ENCODE measurements at regions not wholly inside any gene's neighbourhood (a gene's known extent, or its start where the extent isn't known, plus 50 kb on each side); places are given as distances from the start of the nearest gene placed in this dataset.

DNA sequence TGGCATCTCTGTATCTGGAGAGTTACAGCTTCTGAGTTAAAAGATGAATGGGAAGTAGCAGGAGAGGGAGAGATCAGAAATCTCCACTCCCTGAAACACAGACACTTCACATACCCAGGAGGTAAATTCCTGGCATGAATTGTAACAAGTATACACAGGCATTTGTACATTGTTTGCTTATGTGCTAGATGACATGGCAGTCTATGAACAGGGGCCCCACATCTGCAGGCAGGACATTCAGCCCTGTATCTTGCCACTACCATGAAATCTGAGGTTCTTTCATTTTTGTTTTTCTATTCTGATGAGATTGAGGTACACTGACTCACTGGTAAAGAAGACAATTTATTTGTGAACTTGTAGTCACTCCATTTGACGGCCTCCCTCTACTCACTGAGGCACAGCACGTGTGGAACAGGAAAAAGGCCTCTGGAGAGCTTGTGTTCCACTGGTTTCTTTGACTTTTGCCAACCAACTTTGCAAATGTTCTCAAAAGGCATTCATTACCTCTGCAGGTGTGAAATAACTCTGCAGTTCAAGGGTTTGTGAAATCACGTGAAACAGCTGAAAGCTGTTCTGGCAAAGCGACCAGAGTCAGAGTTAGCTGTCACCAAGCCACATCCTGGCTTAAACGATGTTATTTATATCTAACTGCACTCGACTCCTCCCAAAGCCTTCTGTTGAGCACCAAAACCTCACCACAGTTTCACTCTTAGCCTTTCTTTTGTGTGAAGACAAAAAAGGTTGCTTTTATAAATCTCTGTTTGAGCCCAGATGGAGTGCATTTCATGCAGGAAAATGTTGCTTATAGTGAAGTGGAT, 401.3 kb upstream of the CFAP20DC start:
- Mint-ChIP-seq H3K27me3 (ENCODE audit: unreplicated experiment) (no peaks in the 10 kb centered on the region), H3K4me1 (ENCODE audit: unreplicated experiment) (peaks cover 19% of the 10 kb centered on the region), H3K4me3 (ENCODE audit: unreplicated experiment) (no peak overlapping the region), H3K36me3 (ENCODE audit: unreplicated experiment) (no peaks in the 10 kb centered on the region), H3K9me3 (ENCODE audit: unreplicated experiment) (no peaks in the 10 kb centered on the region), H3K27ac (ENCODE audit: unreplicated experiment) (no peak overlapping the region)
- TF ChIP-seq, protein P1, sequence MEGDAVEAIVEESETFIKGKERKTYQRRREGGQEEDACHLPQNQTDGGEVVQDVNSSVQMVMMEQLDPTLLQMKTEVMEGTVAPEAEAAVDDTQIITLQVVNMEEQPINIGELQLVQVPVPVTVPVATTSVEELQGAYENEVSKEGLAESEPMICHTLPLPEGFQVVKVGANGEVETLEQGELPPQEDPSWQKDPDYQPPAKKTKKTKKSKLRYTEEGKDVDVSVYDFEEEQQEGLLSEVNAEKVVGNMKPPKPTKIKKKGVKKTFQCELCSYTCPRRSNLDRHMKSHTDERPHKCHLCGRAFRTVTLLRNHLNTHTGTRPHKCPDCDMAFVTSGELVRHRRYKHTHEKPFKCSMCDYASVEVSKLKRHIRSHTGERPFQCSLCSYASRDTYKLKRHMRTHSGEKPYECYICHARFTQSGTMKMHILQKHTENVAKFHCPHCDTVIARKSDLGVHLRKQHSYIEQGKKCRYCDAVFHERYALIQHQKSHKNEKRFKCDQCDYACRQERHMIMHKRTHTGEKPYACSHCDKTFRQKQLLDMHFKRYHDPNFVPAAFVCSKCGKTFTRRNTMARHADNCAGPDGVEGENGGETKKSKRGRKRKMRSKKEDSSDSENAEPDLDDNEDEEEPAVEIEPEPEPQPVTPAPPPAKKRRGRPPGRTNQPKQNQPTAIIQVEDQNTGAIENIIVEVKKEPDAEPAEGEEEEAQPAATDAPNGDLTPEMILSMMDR (IDR thresholded peaks at IDR 0.05), result no peak
- DNase-seq (ENCODE audit: extremely low spot score, unreplicated experiment), result no peak

DNA sequence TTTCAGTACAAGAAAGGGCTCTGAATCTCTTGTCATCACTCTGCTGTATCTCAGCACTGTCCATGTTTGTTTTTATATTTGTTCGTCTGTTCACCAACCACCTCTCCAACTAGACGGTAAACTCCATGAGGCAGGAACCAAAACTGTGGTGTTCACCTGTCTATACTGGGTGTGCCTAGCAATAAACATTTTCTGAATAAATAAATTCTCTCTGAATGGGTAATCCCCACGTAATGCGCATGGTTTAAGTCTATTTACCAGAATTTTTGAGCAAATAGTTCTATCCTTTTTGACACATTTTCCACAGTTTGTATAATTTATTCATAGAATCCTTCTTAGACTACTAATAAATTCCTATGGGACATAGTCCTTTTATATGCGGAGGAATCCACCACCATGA, 400.6 kb upstream of the CFAP20DC start:
- Mint-ChIP-seq H3K27ac (ENCODE audit: unreplicated experiment) (no peak overlapping the region), H3K4me1 (ENCODE audit: unreplicated experiment) (peaks cover 23% of the 10 kb centered on the region), H3K36me3 (ENCODE audit: unreplicated experiment) (no peaks in the 10 kb centered on the region), H3K9me3 (ENCODE audit: unreplicated experiment) (no peaks in the 10 kb centered on the region), H3K4me3 (ENCODE audit: unreplicated experiment) (no peak overlapping the region), H3K27me3 (ENCODE audit: unreplicated experiment) (no peaks in the 10 kb centered on the region)
- TF ChIP-seq, protein P1 (IDR thresholded peaks at IDR 0.05), result no peak
- DNase-seq (ENCODE audit: extremely low spot score, unreplicated experiment), result no peak

- no peaks in the 10 kb centered on the region for H3K27me3 Mint-ChIP-seq (ENCODE audit: unreplicated experiment)
- H3K27ac Mint-ChIP-seq (ENCODE audit: unreplicated experiment), result peak overlapping the region; percentile 69
- H3K36me3 Mint-ChIP-seq (ENCODE audit: unreplicated experiment), result no peaks in the 10 kb centered on the region
- no peak for DNase-seq (ENCODE audit: extremely low spot score, unreplicated experiment)
- H3K4me1 Mint-ChIP-seq (ENCODE audit: unreplicated experiment), result peaks cover 23% of the 10 kb centered on the region
- H3K4me3 Mint-ChIP-seq (ENCODE audit: unreplicated experiment), result no peak overlapping the region
- H3K9me3 Mint-ChIP-seq (ENCODE audit: unreplicated experiment), result no peaks in the 10 kb centered on the region
- TF ChIP-seq, protein P1 (IDR thresholded peaks at IDR 0.05), result no peak
Measured at GRCh38 chr3:59446775-59447465, 397.1 kb upstream of the CFAP20DC start.

- TF ChIP-seq, protein P1 (IDR thresholded peaks at IDR 0.05), result no peak
- H3K4me1 Mint-ChIP-seq (ENCODE audit: unreplicated experiment), result peaks cover 18% of the 10 kb centered on the region
Measured at GRCh38 chr3:59444676-59445075, 394.9 kb upstream of the CFAP20DC start.

DNA sequence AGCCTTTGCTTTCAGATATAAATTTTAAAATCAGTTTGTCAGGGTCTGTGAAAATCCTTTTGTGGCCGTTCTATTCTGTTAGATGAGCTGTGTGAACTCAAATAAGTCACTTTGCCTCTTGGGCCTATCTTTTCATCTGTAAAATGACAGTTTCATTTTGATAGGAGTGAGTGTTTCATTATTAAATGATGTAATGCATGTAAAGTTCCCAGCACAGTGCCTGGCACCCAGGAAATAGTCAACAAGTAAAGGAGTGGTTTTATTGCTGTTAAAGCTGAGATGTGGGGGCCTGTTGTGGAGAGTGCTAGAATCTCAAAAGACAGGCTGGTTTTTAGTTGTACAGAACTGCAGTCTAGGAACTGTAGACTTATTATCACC, 394.5 kb upstream of the CFAP20DC start:
- DNase-seq (ENCODE audit: extremely low spot score, unreplicated experiment), result no peak
- Mint-ChIP-seq H3K4me3 (ENCODE audit: unreplicated experiment) (no peak overlapping the region), H3K27ac (ENCODE audit: unreplicated experiment) (no peak overlapping the region), H3K36me3 (ENCODE audit: unreplicated experiment) (no peaks in the 10 kb centered on the region), H3K9me3 (ENCODE audit: unreplicated experiment) (no peaks in the 10 kb centered on the region), H3K4me1 (ENCODE audit: unreplicated experiment) (peaks cover 18% of the 10 kb centered on the region), H3K27me3 (ENCODE audit: unreplicated experiment) (no peaks in the 10 kb centered on the region)
- TF ChIP-seq, protein P1 (IDR thresholded peaks at IDR 0.05), result no peak

More at GRCh38 chr3:59444676-59445075, 394.9 kb upstream of the CFAP20DC start:
- Mint-ChIP-seq H3K4me3 (ENCODE audit: unreplicated experiment) (no peak overlapping the region), H3K27me3 (ENCODE audit: unreplicated experiment) (no peaks in the 10 kb centered on the region), H3K27ac (ENCODE audit: unreplicated experiment) (no peak overlapping the region), H3K9me3 (ENCODE audit: unreplicated experiment) (no peaks in the 10 kb centered on the region), H3K36me3 (ENCODE audit: unreplicated experiment) (no peaks in the 10 kb centered on the region)
- DNase-seq (ENCODE audit: extremely low spot score, unreplicated experiment), result no peak

All from osteocyte (in vitro differentiated cells).